ENCODE measurements at regions not wholly inside any gene's neighbourhood (a gene's known extent, or its start where the extent isn't known, plus 50 kb on each side); places are given as distances from the start of the nearest gene placed in this dataset.

DNA sequence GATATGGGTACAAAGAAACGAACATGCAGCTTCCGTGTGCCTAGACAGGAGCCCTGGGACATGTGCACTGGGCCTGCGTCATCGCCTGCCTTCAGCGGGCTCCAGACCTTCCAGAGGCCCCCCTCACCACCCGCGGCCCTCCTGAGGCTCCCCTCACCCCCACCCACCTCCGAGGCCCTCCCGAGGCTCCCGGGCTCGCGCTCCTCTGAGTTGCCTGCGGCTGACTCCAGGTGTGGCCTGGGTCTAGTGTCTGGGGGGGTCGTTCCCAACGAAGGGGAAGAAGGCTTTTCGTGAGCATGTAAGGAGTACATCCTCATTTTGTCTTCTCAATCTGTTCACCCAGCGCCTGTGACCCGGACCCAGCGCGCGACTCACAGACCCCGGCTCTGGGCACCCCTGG lies 177.3 kb upstream of the ZNF32 start:
- TF ChIP-seq CTCF (IDR thresholded peaks at IDR 0.05; ENCODE audit: borderline replicate concordance, extremely low read depth, low read length, poor library complexity, severe bottlenecking): no peak
- no peak for TF ChIP-seq EZH2 (IDR thresholded peaks at IDR 0.05; ENCODE audit: borderline replicate concordance, low read depth, low read length, severe bottlenecking)
